HEK293T (cell line): ENCODE measurements at regions not wholly inside any gene's neighbourhood (a gene's known extent, or its start where the extent isn't known, plus 50 kb on each side); places are given as distances from the start of the nearest gene placed in this dataset.

Source experiments
- ARNT ChIP-seq: fragments of 450-650 bp; IDR thresholded peaks from 2 replicates; pipeline ENCODE4 v1.6.1; 2017; ENCODE audit warnings: mild to moderate bottlenecking
- BHLHE40 ChIP-seq: fragments of 450-650 bp; IDR thresholded peaks from 2 replicates; pipeline ENCODE4 v1.6.1; 2016; ENCODE audit warnings: mild to moderate bottlenecking, moderate library complexity, borderline replicate concordance
- ELF4 ChIP-seq: fragments of 450-650 bp; IDR thresholded peaks from 2 replicates; pipeline ENCODE4 v1.6.1; 2017; ENCODE audit warnings: antibody characterized with exemption
- FOXA1 ChIP-seq: fragments of 450-650 bp; IDR thresholded peaks from 2 replicates; pipeline ENCODE4 v1.6.1; 2016; ENCODE audit warnings: mild to moderate bottlenecking
- FOXK2 ChIP-seq: fragments of 450-650 bp; IDR thresholded peaks from 2 replicates; pipeline ENCODE4 v1.6.1; 2016; ENCODE audit warnings: mild to moderate bottlenecking
- FOXM1 ChIP-seq: fragments of 450-650 bp; IDR thresholded peaks from 2 replicates; pipeline ENCODE4 v1.6.1; 2017; ENCODE audit warnings: mild to moderate bottlenecking, borderline replicate concordance
- HDGF ChIP-seq: fragments of 450-650 bp; IDR thresholded peaks from 2 replicates; pipeline ENCODE4 v1.6.1; 2017; ENCODE audit warnings: antibody characterized with exemption, borderline replicate concordance
- L3MBTL2 ChIP-seq: fragments of 450-650 bp; conservative IDR thresholded peaks from 2 replicates; pipeline ENCODE4 v1.6.1; 2016; ENCODE audit warnings: mild to moderate bottlenecking
- PKNOX1 ChIP-seq: fragments of 450-650 bp; IDR thresholded peaks from 2 replicates; pipeline ENCODE4 v1.6.1; 2016
- SUZ12 ChIP-seq: fragments of 450-650 bp; IDR thresholded peaks from 2 replicates; pipeline ENCODE4 v1.6.1; 2016; ENCODE audit warnings: mild to moderate bottlenecking
- ZNF384 ChIP-seq: fragments of 450-650 bp; IDR thresholded peaks from 2 replicates; pipeline ENCODE4 v1.6.1; 2016

GRCh38 chr14:42001431-42001830 is 394.8 kb downstream of the LRFN5 start:
- TF ChIP-seq BHLHE40 (no peak), FOXM1 (no peak), SUZ12 (no peak), ZNF384 (no peak), L3MBTL2 (no peak), FOXK2 (no peak), PKNOX1 (no peak), FOXA1 (no peak), ELF4 (no peak), HDGF (no peak), ARNT (no peak)
